HG03097 (cell line): ENCODE measurements at regions not wholly inside any gene's neighbourhood (a gene's known extent, or its start where the extent isn't known, plus 50 kb on each side); places are given as distances from the start of the nearest gene placed in this dataset.

Experiments used
- ATAC-seq: cut with Tn5 transposase; IDR thresholded peaks from one replicate; pipeline ENCODE4 v1.9.1; 2021; ENCODE audit not compliant: unreplicated experiment, low FRiP score

DNA sequence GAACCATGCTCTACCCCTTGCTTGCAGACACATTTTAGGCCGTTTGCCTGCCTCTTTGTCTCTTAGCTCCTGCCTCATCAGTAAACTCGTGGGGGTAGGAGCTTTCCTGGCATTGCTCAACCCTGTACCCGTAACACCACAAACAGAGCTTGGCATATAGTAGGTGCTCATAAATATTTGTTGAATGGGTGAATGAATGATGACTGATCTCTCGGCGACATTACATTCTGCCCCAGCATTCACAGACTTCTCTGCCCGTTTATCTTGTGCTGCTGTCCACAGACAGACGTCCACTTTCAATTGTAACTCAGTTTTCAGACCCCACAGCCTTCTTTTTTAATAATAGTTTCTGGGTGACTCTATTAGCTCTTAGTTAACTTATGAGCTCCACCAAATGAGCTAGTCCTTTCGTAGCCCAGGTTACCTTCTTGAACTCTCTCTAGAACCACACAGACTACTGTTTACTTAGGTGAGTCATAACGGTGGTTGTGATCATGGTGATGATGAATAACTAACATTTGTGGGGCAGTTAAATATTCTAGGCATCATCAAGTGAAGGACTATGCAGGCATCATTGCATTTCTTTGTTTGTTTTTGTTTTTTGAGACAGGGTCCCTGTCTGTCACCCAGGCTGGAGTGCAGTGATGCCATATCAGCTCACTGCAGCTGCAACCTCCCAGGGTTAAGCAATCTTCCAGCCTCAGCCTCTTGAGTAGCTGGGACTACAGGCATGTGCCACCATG, 188.4 kb downstream of the ADAMTS15 start:
- ATAC-seq = peak; percentile 53

DNA sequence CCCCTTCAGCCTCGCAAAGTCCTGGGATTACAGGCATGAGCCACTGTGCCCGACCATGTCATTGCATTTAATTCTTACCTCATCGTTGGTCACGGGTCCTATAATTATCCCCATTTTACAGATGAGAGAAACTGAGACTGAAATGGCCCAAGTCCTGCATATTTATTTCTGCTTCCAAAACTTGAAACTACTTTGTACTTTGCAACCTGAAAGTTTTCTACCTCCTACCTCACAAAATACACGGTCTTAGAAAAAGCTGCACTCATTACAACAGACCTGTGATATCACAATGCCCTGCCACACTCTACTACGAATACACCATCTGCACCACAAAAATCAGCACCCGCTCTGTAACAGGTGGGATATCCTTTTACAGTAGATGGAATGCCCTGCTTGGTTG, 189.1 kb downstream of the ADAMTS15 start:
- no peak for ATAC-seq

DNA sequence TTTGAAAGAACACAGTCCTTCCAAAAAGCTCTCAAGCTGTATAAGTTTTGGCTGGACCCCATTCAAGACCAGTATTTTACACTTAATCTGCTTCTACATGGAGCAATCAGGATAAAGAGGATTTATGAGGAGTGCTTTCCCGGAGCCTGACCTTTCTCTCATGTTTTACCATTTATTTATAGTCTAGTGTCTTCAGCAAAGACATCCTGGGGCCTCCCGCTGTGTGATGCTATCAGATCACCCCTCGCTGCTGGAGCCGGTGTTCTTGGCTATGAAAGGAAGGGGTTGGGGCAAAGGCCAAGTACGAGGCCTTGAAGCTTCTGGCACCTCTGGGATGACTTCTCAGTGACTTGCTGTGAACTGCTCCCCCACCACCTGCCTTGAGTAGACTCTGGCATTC, 189.6 kb downstream of the ADAMTS15 start:
- no peak for ATAC-seq

DNA sequence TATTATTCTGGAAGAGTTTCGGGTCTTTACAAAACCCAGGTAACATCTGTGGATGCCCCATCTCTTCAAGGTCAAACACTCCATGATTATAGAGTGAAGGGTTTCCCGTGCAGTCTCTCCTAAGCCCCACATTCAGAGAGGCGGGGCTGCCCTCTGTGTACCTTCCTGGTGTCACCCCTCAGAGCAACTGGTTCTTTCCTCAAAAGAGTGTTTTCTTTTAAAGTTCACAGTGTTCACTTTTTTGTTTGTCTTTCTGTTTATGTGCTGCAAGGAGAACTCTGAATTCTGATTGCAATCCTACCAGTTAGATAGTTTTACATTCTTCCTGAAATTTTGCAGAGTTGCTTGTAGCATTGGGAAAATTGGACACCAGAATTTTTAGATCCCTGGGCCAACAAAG, 190.2 kb downstream of the ADAMTS15 start:
- ATAC-seq = no peak

DNA sequence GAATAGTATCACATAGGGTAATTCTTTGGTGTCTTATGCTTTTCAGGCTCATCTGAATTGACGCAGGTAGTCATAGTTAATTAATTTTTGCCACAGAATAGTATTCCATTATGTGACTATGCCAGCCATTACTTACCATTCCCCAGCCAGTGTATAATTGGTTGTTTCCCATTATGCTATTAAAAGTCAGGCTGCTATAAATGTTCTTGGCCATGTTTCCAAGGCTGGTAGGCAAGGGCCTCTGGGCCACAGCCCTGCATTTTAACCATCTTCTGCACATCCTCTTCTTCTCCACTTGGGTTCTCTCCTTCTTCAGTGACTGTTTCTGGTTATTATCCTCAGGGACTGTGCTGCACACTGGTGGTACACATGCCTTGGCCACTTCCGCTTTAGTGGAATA, 190.9 kb downstream of the ADAMTS15 start:
- ATAC-seq = no peak

DNA sequence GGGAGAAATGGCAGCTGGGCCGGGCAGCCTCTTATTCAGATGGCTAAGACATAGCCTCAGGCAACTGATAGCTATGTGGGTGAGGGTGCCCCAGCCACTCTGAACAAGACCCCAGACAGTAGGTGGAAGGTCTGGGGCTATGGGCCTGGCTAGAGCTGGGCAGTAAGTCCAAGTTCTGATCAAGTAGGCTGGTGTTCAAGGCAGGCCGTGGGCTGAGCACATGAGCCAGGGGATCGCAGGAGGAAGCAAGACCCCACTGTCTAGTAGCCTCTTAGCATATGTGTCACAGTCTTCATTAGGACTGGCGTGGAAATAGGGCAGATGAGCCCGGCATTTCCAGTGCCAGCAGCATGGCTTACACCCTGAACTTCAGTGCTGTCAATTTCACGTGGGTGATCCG, 192.1 kb downstream of the ADAMTS15 start:
- ATAC-seq = no peak

DNA sequence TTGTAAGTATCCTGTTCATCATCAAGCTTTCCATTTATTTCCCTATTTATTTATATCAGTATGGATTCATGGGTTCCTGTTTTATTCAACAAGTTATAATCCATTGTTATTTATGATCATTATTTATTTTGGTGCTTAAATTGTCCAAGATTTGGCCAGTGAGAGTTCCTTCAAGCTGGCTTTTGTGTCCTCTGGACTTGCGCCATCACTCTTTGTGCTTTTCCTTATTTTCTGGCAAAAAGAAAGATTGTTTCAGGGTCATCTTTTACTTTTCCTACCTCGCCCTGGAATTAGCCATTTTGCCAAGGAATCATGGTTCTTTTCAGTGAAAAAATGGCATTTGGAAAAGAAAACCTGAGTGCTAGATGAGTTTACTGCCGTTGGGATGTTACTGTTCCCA, 193.4 kb downstream of the ADAMTS15 start:
- no peak for ATAC-seq

DNA sequence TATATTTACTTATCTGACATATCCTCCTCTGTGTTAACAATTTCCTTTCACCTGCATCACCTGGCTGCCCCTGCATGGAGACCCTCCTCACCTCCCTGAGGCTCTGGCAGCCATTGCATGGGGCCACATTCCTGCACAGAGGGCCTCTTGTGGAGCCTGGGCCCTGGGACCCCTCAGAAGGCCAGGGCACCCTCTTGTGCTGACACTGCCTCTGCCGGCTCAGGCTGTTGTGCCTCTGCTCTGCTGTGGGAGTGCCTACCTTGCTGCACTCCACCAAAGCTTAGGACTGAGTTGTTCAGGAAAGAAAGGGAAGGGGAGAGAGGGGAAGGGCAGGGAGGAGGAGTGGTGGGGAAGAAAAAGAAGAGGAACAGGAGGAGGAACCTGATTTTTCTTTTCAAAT, 194.5 kb downstream of the ADAMTS15 start:
- ATAC-seq = no peak

DNA sequence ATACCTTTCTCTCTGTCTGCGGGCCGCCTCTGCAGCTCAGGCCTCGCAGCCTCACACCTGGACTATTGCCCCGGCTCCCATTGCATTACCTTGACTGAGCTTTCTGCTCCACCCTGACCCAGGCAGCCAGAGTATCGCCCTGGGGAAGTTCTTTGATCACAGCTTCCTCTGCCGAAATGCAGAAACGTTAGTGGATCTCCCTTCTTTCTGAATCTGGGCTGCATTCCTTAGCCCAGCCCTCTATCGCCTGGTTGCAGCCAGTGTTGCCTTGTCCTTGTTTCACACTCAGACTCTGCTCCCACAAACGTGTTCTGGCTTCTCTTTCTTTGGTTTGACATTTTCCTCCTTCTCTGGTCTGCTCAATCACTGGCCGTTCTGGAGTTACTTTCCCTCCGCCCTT, 195.7 kb downstream of the ADAMTS15 start:
- no peak for ATAC-seq

DNA sequence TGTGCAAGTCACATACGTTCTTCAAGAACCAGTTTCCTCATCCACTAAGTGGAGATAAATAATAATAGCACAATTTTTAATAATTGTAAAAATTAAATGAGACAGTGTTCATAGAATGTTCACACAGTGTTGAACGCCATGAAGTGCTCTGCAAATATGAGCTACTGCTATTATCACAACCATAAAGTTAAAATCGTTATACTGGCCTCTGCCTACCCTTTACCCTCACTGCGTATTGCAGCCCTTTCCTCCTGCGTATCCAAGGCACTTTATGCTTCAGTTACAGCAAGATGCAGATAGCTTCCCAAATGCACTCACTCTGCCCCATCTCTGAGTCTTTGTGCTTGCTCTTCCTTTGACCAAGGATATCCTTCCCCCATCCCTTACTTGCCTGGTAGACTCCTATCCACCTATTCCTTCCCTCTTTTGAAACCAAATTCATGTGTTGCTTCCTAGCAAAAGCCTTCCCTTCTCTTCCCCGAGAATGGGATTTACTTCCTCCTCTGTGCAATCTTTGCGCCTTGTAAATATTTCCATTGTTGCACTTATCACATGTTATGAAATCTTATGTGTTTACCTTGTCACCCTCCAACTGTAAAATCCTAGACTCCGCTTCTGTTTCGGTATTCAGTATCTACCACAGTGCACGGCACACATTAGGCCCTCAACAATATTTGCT, 196.9 kb downstream of the ADAMTS15 start:
- ATAC-seq = no peak

DNA sequence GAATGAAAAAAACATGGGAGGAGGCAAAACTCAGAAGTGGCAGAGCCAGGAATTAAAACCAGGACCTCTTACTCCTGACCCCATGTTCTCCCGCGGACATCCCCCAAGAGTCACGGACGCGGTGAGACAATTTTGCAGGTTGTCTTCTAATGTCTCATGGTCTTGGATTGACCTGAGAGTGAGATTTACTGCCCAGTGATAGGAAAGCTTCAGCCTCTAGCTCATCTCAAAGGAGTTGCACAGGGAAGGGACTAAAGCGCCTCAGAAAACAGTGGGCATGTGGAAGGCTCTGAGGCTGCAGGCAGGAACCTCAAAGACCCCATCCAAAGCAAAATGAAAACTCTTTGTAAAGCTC, 197.4 kb downstream of the ADAMTS15 start:
- no peak for ATAC-seq

DNA sequence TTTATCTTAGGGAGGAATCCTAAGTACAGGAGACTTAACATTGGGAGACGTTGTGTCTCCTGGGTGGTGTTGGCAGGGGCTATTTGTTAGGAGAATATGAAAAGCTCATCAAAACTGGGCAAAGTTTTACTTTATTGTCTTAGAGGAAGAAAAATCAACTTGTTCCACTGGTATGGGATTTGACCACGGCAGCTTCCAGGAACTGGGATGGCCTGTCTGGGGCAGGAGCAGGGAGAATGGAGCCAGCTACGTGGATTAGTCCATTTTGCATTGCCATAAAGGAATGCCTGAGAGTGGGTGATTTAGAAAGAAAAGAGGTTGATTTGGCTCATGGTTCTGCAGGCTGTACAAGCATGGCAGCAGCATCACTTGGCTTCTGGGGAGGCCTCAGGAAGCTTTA, 198.4 kb downstream of the ADAMTS15 start:
- no peak for ATAC-seq

DNA sequence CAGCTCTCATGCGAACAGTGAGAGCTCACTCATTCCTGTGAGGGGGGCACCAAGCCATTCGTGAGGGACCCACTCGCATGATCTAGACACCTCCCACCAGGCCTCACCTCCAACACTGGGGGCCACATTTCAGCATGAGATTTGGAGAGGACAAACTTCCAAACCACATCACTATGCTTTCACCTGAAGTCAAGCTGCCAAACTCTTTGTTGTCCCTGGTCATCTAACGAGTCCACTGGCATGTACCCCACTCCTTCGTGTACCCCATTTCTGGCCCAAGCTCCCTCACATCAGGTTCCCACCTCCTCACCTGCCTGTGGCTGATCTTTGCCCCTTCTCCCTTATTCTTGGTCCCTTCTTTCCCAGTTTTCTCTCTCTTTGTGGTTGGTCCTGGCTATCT, 198.9 kb downstream of the ADAMTS15 start:
- ATAC-seq = no peak

DNA sequence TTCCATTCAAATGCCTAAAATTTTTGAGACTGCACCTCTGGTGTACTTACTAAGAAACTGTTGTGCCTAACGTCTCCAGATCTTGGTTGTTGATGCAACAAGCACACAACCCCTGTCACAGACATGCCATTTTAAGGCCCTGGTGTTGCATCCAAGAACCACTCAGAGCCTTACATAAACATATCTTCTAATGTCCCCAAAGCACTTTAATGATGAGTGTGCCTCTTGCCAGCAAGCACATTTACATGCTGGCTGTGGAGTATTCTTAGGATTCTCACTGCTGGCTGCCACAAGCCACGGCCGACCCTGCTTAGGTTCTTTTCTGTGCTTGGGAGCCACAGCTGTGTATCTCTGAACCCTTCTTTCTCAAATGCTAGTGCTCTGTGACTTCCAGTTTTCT, 201.4 kb downstream of the ADAMTS15 start:
- ATAC-seq = no peak

DNA sequence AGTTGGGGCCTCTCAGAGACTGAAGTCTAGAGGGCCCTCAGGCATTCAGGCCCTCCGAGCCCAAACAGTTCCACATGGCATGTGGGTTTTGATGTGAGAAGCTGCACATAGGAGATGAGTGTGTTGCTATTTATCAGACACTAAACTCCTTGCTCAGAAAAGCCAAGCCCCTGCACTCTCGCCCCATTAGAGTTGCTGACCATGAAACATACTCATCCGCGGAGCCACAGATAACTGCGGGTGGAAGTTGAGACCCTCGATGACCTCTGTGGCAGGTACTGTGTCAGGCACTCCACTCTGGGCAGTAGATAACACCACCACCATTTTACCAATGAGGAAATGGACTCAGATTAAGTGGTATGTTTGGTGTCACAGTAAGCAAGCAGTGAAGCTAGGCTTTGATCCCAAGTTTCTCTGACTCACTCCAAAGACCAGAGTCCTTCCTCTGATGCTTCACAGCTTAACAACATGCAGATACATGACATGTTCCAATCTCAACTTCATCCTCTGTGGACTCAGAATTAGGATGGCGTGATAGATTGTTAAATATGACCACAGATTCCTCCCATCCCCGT, 202.1 kb downstream of the ADAMTS15 start:
- no peak for ATAC-seq

DNA sequence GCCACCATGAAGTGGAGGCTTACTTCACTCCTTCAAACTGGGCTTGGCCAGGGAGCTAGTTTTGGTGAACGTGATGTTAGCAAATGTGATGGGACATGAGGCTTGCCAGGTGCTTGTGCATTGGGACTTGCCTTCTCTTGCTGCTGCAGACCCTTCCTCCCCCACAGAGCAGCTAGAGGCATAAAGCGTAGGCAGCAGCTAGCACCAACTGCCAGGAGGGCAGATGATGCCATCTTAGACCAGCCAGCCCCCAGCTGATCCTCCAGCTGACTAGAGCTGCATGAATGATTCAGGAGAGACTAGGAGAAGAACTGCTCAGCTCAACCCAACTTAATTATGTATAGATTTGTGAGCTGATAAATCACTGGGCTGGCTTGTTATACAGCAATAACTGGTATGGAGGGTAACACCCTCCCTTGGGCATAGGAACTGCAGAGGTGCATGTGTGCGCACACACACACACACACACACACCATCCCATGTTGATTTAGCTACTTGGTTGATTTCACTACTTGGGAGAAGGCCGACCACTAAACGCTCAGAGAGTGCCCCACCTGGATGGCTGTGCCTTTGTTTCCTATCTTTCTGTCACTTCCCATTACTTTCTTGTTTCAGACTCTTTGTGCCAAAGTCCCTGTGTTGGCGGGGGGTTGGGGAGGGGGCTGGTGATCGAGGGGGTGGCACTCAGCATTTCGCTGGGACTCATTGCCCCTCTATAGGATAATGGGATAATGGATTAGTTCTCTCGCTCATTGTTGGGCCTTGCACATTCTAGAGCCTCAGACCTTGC, 202.8 kb downstream of the ADAMTS15 start:
- no peak for ATAC-seq

DNA sequence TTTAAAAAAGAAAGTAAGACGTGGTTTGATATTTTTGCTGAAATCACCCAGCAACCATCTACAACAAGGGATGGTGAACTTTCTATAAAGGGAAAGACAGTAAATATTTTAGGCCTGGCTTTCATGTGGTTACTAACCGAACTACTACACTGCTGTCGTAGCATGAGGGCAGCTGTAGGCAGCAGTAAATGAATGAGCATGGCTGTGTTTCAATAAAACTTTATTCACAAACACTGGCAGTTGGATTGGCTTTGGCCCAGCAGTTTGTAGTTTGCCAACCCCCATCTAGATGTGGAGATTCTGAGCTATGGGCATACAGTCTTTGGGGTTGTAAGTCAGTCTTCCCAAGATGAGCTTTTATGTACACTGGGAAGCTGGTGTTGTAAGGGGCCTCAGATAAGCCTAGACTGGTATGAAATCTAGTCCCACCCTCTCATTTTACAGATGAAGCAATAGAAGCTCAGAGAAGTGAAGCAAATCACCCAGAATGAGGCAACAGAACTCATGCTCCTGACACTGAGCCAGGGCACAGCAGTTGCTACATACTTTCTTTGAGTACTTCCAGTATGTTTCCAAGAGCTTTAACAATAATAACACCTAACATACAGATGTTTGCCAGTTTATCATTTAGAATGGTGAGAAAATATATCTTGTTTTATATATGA, 204.4 kb downstream of the ADAMTS15 start:
- no peak for ATAC-seq

DNA sequence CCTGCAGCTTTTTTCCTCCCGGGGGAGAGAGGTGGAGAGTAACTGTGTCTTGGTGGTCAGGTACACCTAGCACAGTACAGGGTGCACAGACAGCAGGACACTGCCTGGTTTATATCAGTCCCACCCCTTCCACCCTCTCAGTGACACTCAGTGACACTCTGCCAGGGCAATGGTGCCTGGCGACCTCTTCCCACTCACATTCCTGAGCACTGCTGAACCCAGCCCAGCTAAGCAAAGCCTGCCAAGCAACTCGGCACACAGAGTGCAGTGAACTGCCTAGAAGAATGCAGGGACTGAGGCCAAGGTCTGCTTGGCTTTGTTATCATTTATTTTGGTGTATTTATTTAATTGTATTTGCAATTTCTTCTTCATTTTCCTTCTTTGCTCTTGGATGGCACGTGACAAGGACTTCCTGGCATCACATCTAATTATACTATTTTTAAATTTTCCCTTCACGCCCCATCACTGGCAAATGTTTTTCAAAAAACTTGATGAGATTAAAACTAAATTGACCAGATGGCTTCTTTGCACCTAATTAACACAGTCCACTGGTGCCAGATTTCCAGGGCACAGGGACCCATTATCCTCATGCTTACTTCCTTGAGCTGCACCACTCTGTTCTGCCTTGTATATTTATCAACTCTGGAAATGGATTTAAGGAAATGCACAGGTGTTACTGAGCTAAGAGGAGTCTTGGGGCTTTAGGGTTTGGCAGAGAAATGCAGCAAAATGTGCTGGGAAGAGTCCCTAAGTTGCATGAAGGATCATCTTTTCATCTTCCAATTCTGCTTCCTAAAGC, 205.6 kb downstream of the ADAMTS15 start:
- ATAC-seq = no peak

DNA sequence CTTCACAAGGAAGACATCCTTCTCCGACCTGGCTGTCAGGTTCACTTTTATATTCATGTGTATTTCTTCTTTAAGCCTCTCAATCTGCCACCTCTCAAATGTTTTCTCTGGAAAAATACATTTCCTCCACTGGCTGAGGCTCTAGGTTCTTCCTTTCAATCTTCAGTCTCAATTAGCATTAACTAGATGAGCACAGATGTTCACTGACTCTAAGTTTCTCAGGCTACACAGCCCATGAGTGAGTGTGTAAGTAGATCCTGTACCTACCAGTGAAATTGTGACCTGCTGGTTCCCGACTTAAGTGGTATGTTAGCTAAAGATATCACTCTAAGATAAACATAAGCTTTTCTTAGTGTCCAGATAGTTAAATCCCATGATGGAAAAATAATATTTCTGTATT, 206.9 kb downstream of the ADAMTS15 start:
- ATAC-seq = no peak

DNA sequence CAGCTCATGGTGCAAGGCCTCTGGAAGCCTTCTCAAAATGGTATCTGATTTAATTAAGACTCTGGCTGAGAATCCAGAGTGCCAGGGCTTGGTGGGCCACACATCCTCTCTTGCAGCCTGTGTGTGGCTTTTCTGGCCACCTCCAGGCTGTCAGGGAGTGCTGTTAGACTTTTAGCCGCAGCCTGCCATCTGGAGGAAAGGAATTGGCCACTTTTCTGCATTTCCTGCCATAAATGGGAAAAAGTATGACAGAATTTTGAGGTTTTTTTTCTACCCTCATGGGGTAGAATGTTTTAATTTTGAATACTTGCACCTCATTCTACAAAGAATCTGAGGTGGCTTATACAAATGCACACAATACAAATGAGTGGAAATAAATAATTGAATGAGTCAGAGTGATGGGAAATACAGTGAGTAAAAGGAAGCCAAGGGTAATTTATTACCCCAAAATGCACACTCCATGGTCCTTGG, 218.4 kb downstream of the ADAMTS15 start:
- no peak for ATAC-seq
